T-cell (primary cell): ENCODE measurements at regions not wholly inside any gene's neighbourhood (a gene's known extent, or its start where the extent isn't known, plus 50 kb on each side); places are given as distances from the start of the nearest gene placed in this dataset.

Source experiments
- ATAC-seq, 4 experiments: fragments of 200-7000 bp in 3 of 4; fragments of 150-1000 bp in 1 of 4; cut with Tn5 transposase; replicated peaks in 1 of 4; 1 replicate in 3 of 4; 2 replicates in 1 of 4; pipeline ENCODE4 v1.10.0; 2021; ENCODE audit warnings: moderate library complexity in 3 of 4, mild to moderate bottlenecking in 2 of 4, moderate number of reproducible peaks in 1 of 4
- CTCF ChIA-PET, 2 donors: fragments of 300-600 bp; sonication (Branson Sonifier 250); formaldehyde crosslinking; loops; one replicate each; lab custom pipeline; 2022; ENCODE audit warnings: antibody characterized with exemption in 2 of 2; lab: Charles Lee
- POLR2A ChIA-PET, 2 donors: fragments of 300-600 bp; sonication (Branson Sonifier 250); formaldehyde crosslinking; loops; one replicate each; lab custom pipeline; 2022; ENCODE audit warnings: antibody characterized with exemption in 2 of 2; lab: Charles Lee
- DNase-seq, 35 experiments: peaks; one replicate each; pipeline versions ENCODE4 v3.0.0 to v3.0.0-alpha.2; 2013 to 2023
- H3K27ac ChIP-seq: one replicate; pipeline ENCODE4 v1.5.1; 2013; ENCODE audit warnings: low read length
- H3K27me3 ChIP-seq, 2 experiments: replicated peaks in 1 of 2; 1 replicate in 1 of 2; 2 replicates in 1 of 2; pipeline versions ENCODE4 v1.6.1 to v1.7.0; 2013; ENCODE audit warnings: low read length in 1 of 2, mixed read lengths in 1 of 2; ENCODE audit not compliant: control insufficient read depth in 2 of 2, insufficient read depth in 2 of 2; ENCODE audit errors: extremely low read depth in 1 of 2
- H3K36me3 ChIP-seq, 2 donors: 1 replicate in 1 of 2; 2 replicates in 1 of 2; pipeline versions ENCODE4 v1.6.1 to v1.7.0; 2013; ENCODE audit warnings: low read length in 1 of 2; ENCODE audit not compliant: control insufficient read depth in 2 of 2, insufficient read depth in 1 of 2; ENCODE audit errors: extremely low read depth in 1 of 2
- H3K4me1 ChIP-seq, 2 experiments: 1 replicate in 1 of 2; 2 replicates in 1 of 2; pipeline versions ENCODE4 v1.6.1 to v1.7.0; 2013; ENCODE audit warnings: low read length in 2 of 2, mixed read lengths in 1 of 2; ENCODE audit not compliant: insufficient read depth in 2 of 2, control insufficient read depth in 1 of 2; ENCODE audit errors: extremely low read depth in 1 of 2
- H3K4me3 ChIP-seq, 2 donors: 1 replicate in 1 of 2; 2 replicates in 1 of 2; pipeline versions ENCODE4 v1.5.1 to v1.7.0; 2013; ENCODE audit warnings: mild to moderate bottlenecking in 2 of 2, low read length in 1 of 2, moderate library complexity in 1 of 2; ENCODE audit not compliant: control insufficient read depth in 1 of 2; ENCODE audit errors: extremely low read depth in 1 of 2
- H3K9me3 ChIP-seq: 2 replicates; pipeline ENCODE4 v1.7.0; 2013
- H3K27ac Mint-ChIP-seq, 2 donors: one replicate each; pipeline ENCODE4 v1.8.0; 2020 to 2021; ENCODE audit warnings: mild to moderate bottlenecking in 2 of 2, mixed read lengths in 2 of 2
- H3K27me3 Mint-ChIP-seq, 2 donors: one replicate each; pipeline ENCODE4 v1.8.0; 2021 to 2022; ENCODE audit warnings: mixed read lengths in 2 of 2
- H3K36me3 Mint-ChIP-seq: one replicate; pipeline ENCODE4 v1.8.0; 2021; ENCODE audit warnings: mixed read lengths
- H3K4me1 Mint-ChIP-seq, 3 donors: one replicate each; pipeline ENCODE4 v1.8.0; 2020 to 2022; ENCODE audit warnings: mixed read lengths in 3 of 3, mild to moderate bottlenecking in 1 of 3
- H3K4me3 Mint-ChIP-seq, 3 donors: one replicate each; pipeline ENCODE4 v1.8.0; 2020 to 2022; ENCODE audit warnings: mild to moderate bottlenecking in 3 of 3, mixed read lengths in 3 of 3, moderate library complexity in 3 of 3
- H3K9me3 Mint-ChIP-seq, 3 donors: one replicate each; pipeline ENCODE4 v1.8.0; 2020 to 2022; ENCODE audit warnings: mixed read lengths in 3 of 3
- whole genome bisulfite sequencing: methylation state at CpG from one replicate; pipeline ENCODE4 v1.1.5; 2013; ENCODE audit warnings: missing lambda C conversion rate; ENCODE audit not compliant: insufficient coverage; 5-methylcytosine and 5-hydroxymethylcytosine counted together

DNA sequence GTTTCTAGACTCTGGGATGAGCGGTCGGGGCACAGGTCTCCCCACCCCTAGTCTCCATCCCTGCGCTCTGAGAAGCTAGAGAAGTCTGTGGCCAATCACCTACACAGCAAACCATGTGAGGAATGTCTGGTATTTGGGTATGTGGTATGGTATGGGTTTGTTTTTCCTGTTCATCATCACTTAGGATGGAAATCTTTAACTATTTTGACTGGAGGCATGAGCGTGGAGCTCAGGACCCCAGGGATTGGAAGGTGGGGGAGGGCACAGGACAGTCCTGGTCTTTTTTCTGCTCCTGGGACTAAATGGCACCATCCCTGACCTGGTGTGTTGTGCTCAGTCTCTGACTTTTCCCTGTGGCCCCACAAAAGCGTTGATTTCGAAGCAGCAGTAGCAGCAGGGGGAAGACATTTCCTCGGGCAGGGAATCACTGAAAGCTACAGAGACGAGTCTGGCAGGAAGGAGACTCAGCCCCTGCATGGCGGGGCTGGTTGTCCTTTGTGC, 191.7 kb upstream of the TPM1 start:
- DNase-seq = no peak
- ChIA-PET CTCF (no interaction called here), POLR2A (no interaction called here)
- H3K27ac Mint-ChIP-seq = no peak overlapping the region
- Histone ChIP-seq H3K27me3 (peaks cover 0 to 29% of the 10 kb centered on the region in 2 experiments), H3K9me3 (no peaks in the 10 kb centered on the region), H3K27ac (no peak overlapping the region), H3K4me3 (no peak overlapping the region), H3K4me1 (no peaks in the 10 kb centered on the region), H3K36me3 (no peaks in the 10 kb centered on the region)
- no peaks in the 10 kb centered on the region for H3K36me3 Mint-ChIP-seq
- no peak for ATAC-seq
- peaks cover 17 to 22% of the 10 kb centered on the region in 2 donors for H3K27me3 Mint-ChIP-seq
- no peak overlapping the region for H3K4me3 Mint-ChIP-seq
- no peaks in the 10 kb centered on the region for H3K4me1 Mint-ChIP-seq
- no peaks in the 10 kb centered on the region for H3K9me3 Mint-ChIP-seq
- WGBS = 86% methylated on average over 6 of the region's 9 CpGs

GRCh38 chr15:62853114-62853840, 189.3 kb upstream of the TPM1 start:
- Histone ChIP-seq H3K4me1 (peaks cover 0 to 11% of the 10 kb centered on the region in 2 experiments), H3K9me3 (no peaks in the 10 kb centered on the region), H3K27ac (no peak overlapping the region), H3K27me3 (peaks cover 0 to 29% of the 10 kb centered on the region in 2 experiments), H3K36me3 (no peaks in the 10 kb centered on the region), H3K4me3 (no peak overlapping the region)
- H3K4me3 Mint-ChIP-seq = no peak overlapping the region
- no peak overlapping the region for H3K27ac Mint-ChIP-seq
- no peaks in the 10 kb centered on the region for H3K9me3 Mint-ChIP-seq
- CTCF ChIA-PET = no interaction called here
- no peaks in the 10 kb centered on the region for H3K36me3 Mint-ChIP-seq
- POLR2A ChIA-PET = no interaction called here
- H3K4me1 Mint-ChIP-seq = peaks cover 0 to 8% (median 5%) of the 10 kb centered on the region in 3 donors
- peaks cover 20 to 28% of the 10 kb centered on the region in 2 donors for H3K27me3 Mint-ChIP-seq
- ATAC-seq = no peak
- WGBS = 64% methylated on average over 4 of the region's 5 CpGs
- DNase-seq = no peak

DNA sequence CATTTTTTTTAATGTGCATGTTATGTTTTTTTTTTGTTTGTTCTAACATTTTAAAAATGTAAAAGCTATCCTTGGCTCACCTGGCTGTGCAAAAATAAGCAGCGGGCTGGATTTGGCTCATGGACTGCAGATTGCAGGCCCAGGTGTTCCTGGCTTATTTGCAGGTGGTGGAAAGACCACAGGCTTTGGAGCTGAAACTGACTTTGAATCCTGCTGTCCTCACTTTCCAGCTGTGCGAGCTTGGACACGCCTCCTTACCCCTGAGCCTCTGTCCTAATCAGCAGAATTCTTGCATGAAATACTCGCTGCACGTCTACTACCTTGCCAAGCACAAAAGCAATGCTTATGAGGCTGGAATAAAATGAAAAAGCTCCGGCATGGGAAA, 188.7 kb upstream of the TPM1 start:
- Histone ChIP-seq H3K4me1 (peaks cover 0 to 11% of the 10 kb centered on the region in 2 experiments), H3K27ac (no peak overlapping the region), H3K4me3 (no peak overlapping the region), H3K9me3 (no peaks in the 10 kb centered on the region), H3K27me3 (peaks cover 0 to 29% of the 10 kb centered on the region in 2 experiments), H3K36me3 (no peaks in the 10 kb centered on the region)
- ATAC-seq (no peak), DNase-seq (no peak)
- H3K4me3 Mint-ChIP-seq = no peak overlapping the region
- H3K36me3 Mint-ChIP-seq = no peaks in the 10 kb centered on the region
- 71% methylated on average over 6 of the region's 6 CpGs for WGBS
- H3K4me1 Mint-ChIP-seq = peaks cover 0 to 8% (median 5%) of the 10 kb centered on the region in 3 donors
- peaks cover 16 to 24% of the 10 kb centered on the region in 2 donors for H3K27me3 Mint-ChIP-seq
- H3K9me3 Mint-ChIP-seq = no peaks in the 10 kb centered on the region
- ChIA-PET POLR2A (no interaction called here), CTCF (no interaction called here)
- no peak overlapping the region for H3K27ac Mint-ChIP-seq

GRCh38 chr15:62854420-62855084, 188.0 kb upstream of the TPM1 start:
- peaks cover 17 to 27% of the 10 kb centered on the region in 2 donors for H3K27me3 Mint-ChIP-seq
- ATAC-seq (no peak), DNase-seq (no peak)
- H3K4me1 Mint-ChIP-seq = peaks cover 0 to 8% (median 5%) of the 10 kb centered on the region in 3 donors
- H3K4me3 Mint-ChIP-seq = no peak overlapping the region
- Histone ChIP-seq H3K9me3 (no peaks in the 10 kb centered on the region), H3K27ac (no peak overlapping the region), H3K4me1 (peaks cover 0 to 11% of the 10 kb centered on the region in 2 experiments), H3K4me3 (no peak overlapping the region), H3K36me3 (no peaks in the 10 kb centered on the region), H3K27me3 (peaks cover 0 to 29% of the 10 kb centered on the region in 2 experiments)
- no peaks in the 10 kb centered on the region for H3K36me3 Mint-ChIP-seq
- H3K9me3 Mint-ChIP-seq = no peaks in the 10 kb centered on the region
- H3K27ac Mint-ChIP-seq = no peak overlapping the region
- WGBS = 82% methylated on average over 6 of the region's 12 CpGs
- ChIA-PET CTCF (no interaction called here), POLR2A (no interaction called here)

DNA sequence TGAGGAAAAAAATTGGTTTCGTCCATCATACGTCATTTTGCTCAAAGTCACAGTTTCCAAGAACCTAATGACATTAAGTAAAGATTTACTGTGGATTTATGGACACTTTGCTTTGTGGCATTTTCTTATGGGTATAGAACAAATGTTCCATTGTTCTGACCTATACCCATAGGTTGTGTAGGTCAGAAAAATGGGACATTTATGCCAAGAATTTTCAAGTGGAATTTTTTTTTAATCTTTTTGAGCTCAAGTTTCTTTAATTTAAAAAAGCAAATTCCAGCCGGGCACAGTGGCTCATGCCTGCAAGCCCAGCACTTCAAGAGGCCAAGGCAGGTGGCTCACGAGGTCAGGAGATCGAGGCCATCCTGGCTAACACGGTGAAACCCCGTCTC, 187.5 kb upstream of the TPM1 start:
- WGBS = 100% methylated on average over 2 of the region's 7 CpGs
- DNase-seq (no peak), ATAC-seq (no peak)
- H3K4me1 Mint-ChIP-seq = peaks cover 0 to 8% (median 5%) of the 10 kb centered on the region in 3 donors
- H3K4me1 ChIP-seq = peaks cover 0 to 11% of the 10 kb centered on the region in 2 experiments
- no peak overlapping the region for H3K27ac Mint-ChIP-seq
- ChIA-PET CTCF (no interaction called here), POLR2A (no interaction called here)
- peaks cover 18 to 33% of the 10 kb centered on the region in 2 donors for H3K27me3 Mint-ChIP-seq
- H3K36me3 ChIP-seq = no peaks in the 10 kb centered on the region
- H3K36me3 Mint-ChIP-seq = no peaks in the 10 kb centered on the region
- H3K4me3 ChIP-seq = no peak overlapping the region
- H3K27ac ChIP-seq = no peak overlapping the region
- no peaks in the 10 kb centered on the region for H3K9me3 ChIP-seq
- H3K9me3 Mint-ChIP-seq = no peaks in the 10 kb centered on the region
- H3K27me3 ChIP-seq = peaks cover 0 to 29% of the 10 kb centered on the region in 2 experiments
- H3K4me3 Mint-ChIP-seq = no peak overlapping the region

- WGBS = 80% methylated on average over 4 of the region's 12 CpGs
- H3K27ac Mint-ChIP-seq = no peak overlapping the region
- no peaks in the 10 kb centered on the region for H3K9me3 ChIP-seq
- H3K4me1 Mint-ChIP-seq = peaks cover 0 to 8% (median 5%) of the 10 kb centered on the region in 3 donors
- H3K27me3 Mint-ChIP-seq = peaks cover 24 to 36% of the 10 kb centered on the region in 2 donors
- H3K4me1 ChIP-seq = peaks cover 0 to 11% of the 10 kb centered on the region in 2 experiments
- no peak for ATAC-seq
- H3K36me3 Mint-ChIP-seq = no peaks in the 10 kb centered on the region
- no peaks in the 10 kb centered on the region for H3K36me3 ChIP-seq
- no peaks in the 10 kb centered on the region for H3K9me3 Mint-ChIP-seq
- no peak overlapping the region for H3K4me3 Mint-ChIP-seq
- POLR2A ChIA-PET = no interaction called here
- H3K4me3 ChIP-seq = no peak overlapping the region
- no peak overlapping the region for H3K27ac ChIP-seq
- no peak for DNase-seq
- peaks cover 0 to 24% of the 10 kb centered on the region in 2 experiments for H3K27me3 ChIP-seq
- CTCF ChIA-PET = no interaction called here
These were observed 185.9 kb upstream of the TPM1 start for GRCh38 chr15:62856466-62857246.
